ENCODE measurements at regions not wholly inside any gene's neighbourhood (a gene's known extent, or its start where the extent isn't known, plus 50 kb on each side); places are given as distances from the start of the nearest gene placed in this dataset.

GRCh38 chr15:29590701-29591100, 231.6 kb downstream of the TJP1 start:
- Histone ChIP-seq H3K36me3 (replicated peaks) (no peaks in the 10 kb centered on the region), H3K4me1 (no peaks in the 10 kb centered on the region), H3K4me3 (no peak overlapping the region), H3K27me3 (ENCODE audit: low read depth) (peaks cover 13% of the 10 kb centered on the region), H3K9me3 (no peaks in the 10 kb centered on the region)
- DNase-seq (ENCODE audit: low spot score in 2 of 2): no peak
- in situ Hi-C loops (cut with MboI; ENCODE audit: low sequenced_read_pairs): no loop called here

GRCh38 chr15:29589975-29590374, 232.3 kb downstream of the TJP1 start:
- Histone ChIP-seq H3K4me3 (no peak overlapping the region), H3K36me3 (replicated peaks) (no peaks in the 10 kb centered on the region), H3K9me3 (no peaks in the 10 kb centered on the region), H3K27me3 (ENCODE audit: low read depth) (peaks cover 13% of the 10 kb centered on the region), H3K4me1 (no peaks in the 10 kb centered on the region)
- DNase-seq (ENCODE audit: low spot score in 2 of 2): no peak
- in situ Hi-C loops (cut with MboI; ENCODE audit: low sequenced_read_pairs): no loop called here

GRCh38 chr15:29589416-29589815, 232.9 kb downstream of the TJP1 start:
- no peak for DNase-seq (ENCODE audit: low spot score in 2 of 2)
- Histone ChIP-seq H3K27me3 (ENCODE audit: low read depth) (peaks cover 13% of the 10 kb centered on the region), H3K4me3 (no peak overlapping the region), H3K9me3 (no peaks in the 10 kb centered on the region), H3K36me3 (replicated peaks) (no peaks in the 10 kb centered on the region), H3K4me1 (no peaks in the 10 kb centered on the region)
- in situ Hi-C loops (cut with MboI; ENCODE audit: low sequenced_read_pairs): no loop called here

GRCh38 chr15:29573197-29573838, 248.9 kb downstream of the TJP1 start:
- in situ Hi-C loops (cut with MboI; ENCODE audit: low sequenced_read_pairs): loop anchor here (10.0 kb wide), 1 partner anchor 429 kb away; no protein-coding TSS in a partner anchor
- Histone ChIP-seq H3K27me3 (ENCODE audit: low read depth) (peaks cover 42% of the 10 kb centered on the region), H3K36me3 (replicated peaks) (no peaks in the 10 kb centered on the region), H3K4me3 (no peak overlapping the region), H3K9me3 (no peaks in the 10 kb centered on the region), H3K4me1 (peaks cover 10% of the 10 kb centered on the region)
- no peak for DNase-seq (ENCODE audit: low spot score in 2 of 2)

GRCh38 chr15:29571792-29572431, 250.4 kb downstream of the TJP1 start:
- peaks cover 10% of the 10 kb centered on the region for H3K4me1 ChIP-seq
- H3K4me3 ChIP-seq: no peak overlapping the region
- in situ Hi-C loops (cut with MboI; ENCODE audit: low sequenced_read_pairs): loop anchor here (10.0 kb wide), 1 partner anchor 427 kb away; no protein-coding TSS in a partner anchor
- H3K9me3 ChIP-seq: no peaks in the 10 kb centered on the region
- H3K36me3 ChIP-seq (replicated peaks): no peaks in the 10 kb centered on the region
- peaks cover 51% of the 10 kb centered on the region for H3K27me3 ChIP-seq (ENCODE audit: low read depth)
- DNase-seq (ENCODE audit: low spot score in 2 of 2): peak; percentile 47 to 52

- peak; percentile 3 to 48 for DNase-seq (ENCODE audit: low spot score in 2 of 2)
- Histone ChIP-seq H3K4me3 (peak overlapping the region; percentile 18), H3K36me3 (replicated peaks) (no peaks in the 10 kb centered on the region), H3K4me1 (peaks cover 10% of the 10 kb centered on the region), H3K27me3 (ENCODE audit: low read depth) (peaks cover 53% of the 10 kb centered on the region), H3K9me3 (no peaks in the 10 kb centered on the region)
- in situ Hi-C loops (cut with MboI; ENCODE audit: low sequenced_read_pairs): loop anchor here (10.0 kb wide), 1 partner anchor 426 kb away; no protein-coding TSS in a partner anchor
Measured at GRCh38 chr15:29570948-29571791, 251.1 kb downstream of the TJP1 start.

- in situ Hi-C loops (cut with MboI; ENCODE audit: low sequenced_read_pairs): loop anchor here (10.0 kb wide), 1 partner anchor 426 kb away; no protein-coding TSS in a partner anchor
- Histone ChIP-seq H3K4me1 (peaks cover 10% of the 10 kb centered on the region), H3K36me3 (replicated peaks) (no peaks in the 10 kb centered on the region), H3K9me3 (no peaks in the 10 kb centered on the region), H3K27me3 (ENCODE audit: low read depth) (peaks cover 54% of the 10 kb centered on the region), H3K4me3 (peak overlapping the region; percentile 5; the same call in 1 of the 2 replicates)
- DNase-seq (ENCODE audit: low spot score in 2 of 2): peak in 1 of 2 experiments; percentile 18
Measured at GRCh38 chr15:29570121-29570947, 251.9 kb downstream of the TJP1 start.

- H3K27me3 ChIP-seq (ENCODE audit: low read depth): peaks cover 56% of the 10 kb centered on the region
- no peaks in the 10 kb centered on the region for H3K9me3 ChIP-seq
- DNase-seq (ENCODE audit: low spot score in 2 of 2): no peak
- H3K4me3 ChIP-seq: no peak overlapping the region
- no peaks in the 10 kb centered on the region for H3K36me3 ChIP-seq (replicated peaks)
- in situ Hi-C loops (cut with MboI; ENCODE audit: low sequenced_read_pairs): loop anchor here (10.0 kb wide), 1 partner anchor 425 kb away; no protein-coding TSS in a partner anchor
- peaks cover 10% of the 10 kb centered on the region for H3K4me1 ChIP-seq
Measured at GRCh38 chr15:29569533-29570092, 252.7 kb downstream of the TJP1 start.

GRCh38 chr15:29568840-29569532, 253.3 kb downstream of the TJP1 start:
- no peaks in the 10 kb centered on the region for H3K36me3 ChIP-seq (replicated peaks)
- no peaks in the 10 kb centered on the region for H3K9me3 ChIP-seq
- H3K4me3 ChIP-seq: no peak overlapping the region
- peak in 1 of 2 experiments; percentile 32 for DNase-seq (ENCODE audit: low spot score in 2 of 2)
- in situ Hi-C loops (cut with MboI; ENCODE audit: low sequenced_read_pairs): no loop called here
- peaks cover 56% of the 10 kb centered on the region for H3K27me3 ChIP-seq (ENCODE audit: low read depth)
- peaks cover 10% of the 10 kb centered on the region for H3K4me1 ChIP-seq

GRCh38 chr15:29567336-29567735, 254.9 kb downstream of the TJP1 start:
- Histone ChIP-seq H3K36me3 (replicated peaks) (no peaks in the 10 kb centered on the region), H3K4me3 (no peak overlapping the region), H3K27me3 (ENCODE audit: low read depth) (peaks cover 44% of the 10 kb centered on the region), H3K9me3 (no peaks in the 10 kb centered on the region), H3K4me1 (peaks cover 8% of the 10 kb centered on the region)
- in situ Hi-C loops (cut with MboI; ENCODE audit: low sequenced_read_pairs): no loop called here
- DNase-seq (ENCODE audit: low spot score in 2 of 2): no peak

- in situ Hi-C loops (cut with MboI; ENCODE audit: low sequenced_read_pairs): no loop called here
- no peak for DNase-seq (ENCODE audit: low spot score in 2 of 2)
- Histone ChIP-seq H3K4me1 (peaks cover 4% of the 10 kb centered on the region), H3K27me3 (ENCODE audit: low read depth) (peaks cover 40% of the 10 kb centered on the region), H3K36me3 (replicated peaks) (no peaks in the 10 kb centered on the region), H3K4me3 (no peak overlapping the region), H3K9me3 (no peaks in the 10 kb centered on the region)
Measured at GRCh38 chr15:29566914-29567313, 255.4 kb downstream of the TJP1 start.

GRCh38 chr15:29563112-29563511, 259.2 kb downstream of the TJP1 start:
- Histone ChIP-seq H3K9me3 (no peaks in the 10 kb centered on the region), H3K4me1 (no peaks in the 10 kb centered on the region), H3K36me3 (replicated peaks) (no peaks in the 10 kb centered on the region), H3K27me3 (ENCODE audit: low read depth) (peaks cover 11% of the 10 kb centered on the region), H3K4me3 (no peak overlapping the region)
- no peak for DNase-seq (ENCODE audit: low spot score in 2 of 2)
- in situ Hi-C loops (cut with MboI; ENCODE audit: low sequenced_read_pairs): no loop called here

Measured in HAP-1 (cell line).